Activated CD4-positive, alpha-beta T cell treated with anti-CD3 and anti-CD28 coated beads, Interleukin-2, amount 10 ng/mL, durations not matched to agents 24 days and 14 days (primary cell): ENCODE measurements at regions not wholly inside any gene's neighbourhood (a gene's known extent, or its start where the extent isn't known, plus 50 kb on each side); places are given as distances from the start of the nearest gene placed in this dataset.
A peak's percentile ranks its signal among the peaks of the same experiment; 100 is the strongest.
"Not testable (repeated sequence)": the region's sequence is repeated elsewhere in the genome, so short reads cannot be mapped to it uniquely, and the experiment has no call there.

ENCODE experiments used
- DNase-seq: peaks from one replicate; pipeline ENCODE4 v3.0.0; 2022
- H3K27ac Mint-ChIP-seq: one replicate; pipeline ENCODE4 v1.8.0; 2022; ENCODE audit warnings: mild to moderate bottlenecking, mixed read lengths
- H3K27me3 Mint-ChIP-seq: one replicate; pipeline ENCODE4 v1.8.0; 2022; ENCODE audit warnings: mixed read lengths
- H3K36me3 Mint-ChIP-seq: one replicate; pipeline ENCODE4 v1.8.0; 2022; ENCODE audit warnings: low read depth, mild to moderate bottlenecking, mixed read lengths
- H3K4me1 Mint-ChIP-seq: one replicate; pipeline ENCODE4 v1.8.0; 2021; ENCODE audit warnings: mixed read lengths
- H3K4me3 Mint-ChIP-seq: one replicate; pipeline ENCODE4 v1.8.0; 2022; ENCODE audit warnings: mild to moderate bottlenecking, moderate library complexity, mixed read lengths
- H3K9me3 Mint-ChIP-seq: one replicate; pipeline ENCODE4 v1.8.0; 2021; ENCODE audit warnings: mixed read lengths
- intact Hi-C: fragments of 100-400 bp; cut with micrococcal nuclease; formaldehyde crosslinking; loops from one replicate; pipeline ENCODE4 v1.15.1; 2023

DNA sequence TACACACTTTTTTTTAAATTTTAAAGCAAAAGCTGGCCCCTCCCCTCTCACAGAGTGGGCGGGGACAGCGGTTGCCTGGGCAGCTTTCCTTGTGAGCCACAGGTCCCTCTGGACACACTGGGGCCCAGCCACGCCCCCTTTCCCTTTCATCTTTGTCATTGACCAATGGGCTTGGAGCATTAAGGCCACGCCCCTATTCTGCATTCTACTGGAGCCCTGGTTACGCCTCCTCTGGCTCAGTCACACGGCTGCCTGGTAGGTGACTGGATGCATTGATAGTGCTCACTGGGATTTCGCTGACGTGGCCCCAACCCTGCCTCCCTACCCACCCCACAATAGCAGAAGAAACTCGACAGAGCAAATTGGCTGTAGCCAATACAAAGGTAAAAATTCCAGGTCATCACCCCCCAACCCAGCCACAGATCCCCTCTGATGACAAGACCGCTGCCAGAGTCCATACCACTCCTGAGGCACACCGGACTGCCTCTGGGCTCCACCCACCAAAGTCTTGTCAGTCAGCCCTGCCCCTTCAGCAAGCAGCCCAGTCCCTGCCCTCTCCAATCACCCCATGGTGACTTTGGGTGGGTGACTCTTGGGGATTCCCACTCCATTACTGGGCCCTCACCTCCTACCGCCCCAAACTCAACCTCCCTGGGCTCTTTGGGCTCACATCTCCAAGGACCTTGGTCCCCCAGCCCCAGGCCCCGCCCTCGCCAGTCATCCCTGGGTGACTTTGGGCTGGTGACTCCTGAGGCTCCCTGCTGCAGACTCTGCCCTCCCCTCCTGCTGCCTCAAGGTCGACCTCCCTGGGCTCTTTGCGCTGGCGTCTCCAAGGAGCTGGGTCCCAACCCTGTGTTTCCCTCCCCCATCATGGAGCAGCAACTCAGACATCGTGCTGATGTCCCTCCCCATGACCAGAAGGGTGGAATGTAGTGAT lies 112.2 kb upstream of the FAN1 start:
- DNase-seq, result no peak
- H3K36me3 Mint-ChIP-seq, result no peaks in the 10 kb centered on the region
- no peaks in the 10 kb centered on the region for H3K4me1 Mint-ChIP-seq
- intact Hi-C loops, result no loop called here
- no peak overlapping the region for H3K27ac Mint-ChIP-seq
- H3K27me3 Mint-ChIP-seq, result peaks cover 19% of the 10 kb centered on the region
- no peak overlapping the region for H3K4me3 Mint-ChIP-seq
- H3K9me3 Mint-ChIP-seq, result no peaks in the 10 kb centered on the region

DNA sequence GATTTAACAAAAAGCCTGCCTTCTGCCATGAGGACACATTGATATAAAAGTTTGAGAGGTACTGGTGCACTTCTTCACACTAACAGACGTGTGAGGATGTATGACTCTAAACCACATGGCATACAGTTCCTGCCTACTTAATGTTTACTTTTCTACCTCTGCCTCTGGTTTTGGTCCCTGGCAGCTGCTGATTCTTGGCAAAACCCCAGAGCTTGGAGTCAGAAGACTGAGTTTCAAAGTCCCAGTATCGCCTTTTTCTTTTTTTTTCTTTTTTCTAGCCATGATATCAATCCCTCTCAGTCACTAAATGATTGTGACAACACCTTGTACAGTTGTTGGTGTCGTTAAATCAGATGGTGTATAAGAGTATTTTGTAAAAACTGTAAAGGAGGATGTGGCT lies 110.9 kb upstream of the FAN1 start:
- H3K9me3 Mint-ChIP-seq, H3K4me3 Mint-ChIP-seq, H3K4me1 Mint-ChIP-seq, intact Hi-C loops, H3K36me3 Mint-ChIP-seq, H3K27ac Mint-ChIP-seq, DNase-seq: not testable (repeated sequence)
- peaks cover 13% of the 10 kb centered on the region for H3K27me3 Mint-ChIP-seq

DNA sequence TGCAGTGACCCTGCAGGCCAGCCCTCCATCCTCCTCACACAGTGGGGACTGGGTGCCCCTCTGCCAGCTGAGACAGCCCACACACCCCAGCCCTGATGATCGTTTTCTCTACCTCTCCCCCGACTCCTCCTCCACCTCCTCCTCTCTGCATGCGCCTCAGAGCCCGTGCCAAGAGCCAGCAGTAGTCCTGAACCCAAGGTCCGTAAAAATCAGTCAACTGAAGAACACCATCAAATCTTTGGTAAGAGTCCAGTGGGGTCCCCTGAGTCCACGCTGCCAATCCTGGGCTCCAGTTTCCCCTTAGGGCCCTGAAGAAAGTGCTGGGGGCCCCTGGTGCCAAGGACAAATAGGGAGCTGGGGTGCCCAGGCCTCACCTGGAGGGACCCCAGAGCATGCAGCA lies 109.3 kb upstream of the FAN1 start:
- Mint-ChIP-seq H3K4me3 (no peak overlapping the region), H3K9me3 (no peaks in the 10 kb centered on the region), H3K27me3 (peaks cover 6% of the 10 kb centered on the region), H3K36me3 (no peaks in the 10 kb centered on the region), H3K27ac (no peak overlapping the region), H3K4me1 (no peaks in the 10 kb centered on the region)
- intact Hi-C loops, result no loop called here
- no peak for DNase-seq

DNA sequence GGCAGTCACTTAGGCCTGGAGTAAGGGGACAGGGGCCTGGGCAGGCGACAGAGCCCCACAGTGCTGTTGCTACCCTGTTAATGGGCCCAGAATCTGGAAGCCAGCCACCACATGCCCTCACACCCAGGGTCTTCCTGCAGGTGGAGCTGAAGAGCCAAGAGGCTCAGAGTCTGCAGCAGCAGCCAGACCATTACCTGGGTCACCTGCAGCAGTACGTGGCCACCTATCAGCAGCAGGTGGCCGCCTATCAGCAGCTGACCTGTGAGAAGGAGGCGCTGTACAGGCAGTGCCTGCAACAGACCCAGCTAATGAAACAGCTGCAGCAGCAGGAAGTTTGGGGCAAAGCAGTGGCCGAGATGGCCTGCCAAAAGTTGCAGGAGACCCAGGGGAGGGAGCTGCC lies 104.2 kb upstream of the FAN1 start:
- H3K4me3 Mint-ChIP-seq, H3K4me1 Mint-ChIP-seq, H3K36me3 Mint-ChIP-seq, H3K27ac Mint-ChIP-seq, intact Hi-C loops, H3K9me3 Mint-ChIP-seq, H3K27me3 Mint-ChIP-seq: not testable (repeated sequence)
- DNase-seq, result peak; percentile 70

- intact Hi-C loops, H3K9me3 Mint-ChIP-seq: not testable (repeated sequence)
- peak; percentile 72 for DNase-seq
Observed at GRCh38 chr15:30801140-30801895, 102.4 kb upstream of the FAN1 start.

DNA sequence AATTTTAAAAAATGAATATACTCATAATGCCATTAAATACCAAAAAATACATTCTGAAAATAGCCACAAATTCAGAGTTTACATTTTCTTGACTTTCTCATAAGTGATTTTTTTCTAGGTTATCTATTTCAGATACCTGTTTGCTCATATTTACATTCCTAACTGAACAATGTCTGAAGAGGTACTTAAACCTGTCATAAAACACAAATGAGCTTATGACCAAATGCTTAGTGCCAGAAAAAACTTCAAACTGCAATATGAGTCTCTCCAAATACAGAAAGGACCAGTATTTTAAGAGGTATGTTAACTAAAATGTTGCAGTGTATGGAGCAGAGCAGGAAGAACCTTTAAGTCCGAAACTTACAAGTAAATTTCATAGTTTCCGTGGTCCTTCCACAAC lies 101.7 kb upstream of the FAN1 start:
- H3K27me3 Mint-ChIP-seq, H3K36me3 Mint-ChIP-seq, H3K9me3 Mint-ChIP-seq, H3K27ac Mint-ChIP-seq, DNase-seq, H3K4me1 Mint-ChIP-seq, intact Hi-C loops, H3K4me3 Mint-ChIP-seq: not testable (repeated sequence)

More at GRCh38 chr15:30801140-30801895, 102.4 kb upstream of the FAN1 start:
- H3K4me1 Mint-ChIP-seq, H3K36me3 Mint-ChIP-seq, H3K4me3 Mint-ChIP-seq, H3K27me3 Mint-ChIP-seq, H3K27ac Mint-ChIP-seq: not testable (repeated sequence)

GRCh38 chr15:30803703-30804102 lies 100.0 kb upstream of the FAN1 start:
- H3K27ac Mint-ChIP-seq, H3K4me3 Mint-ChIP-seq, H3K27me3 Mint-ChIP-seq, H3K4me1 Mint-ChIP-seq, H3K9me3 Mint-ChIP-seq, H3K36me3 Mint-ChIP-seq, intact Hi-C loops, DNase-seq: not testable (repeated sequence)

- Mint-ChIP-seq H3K36me3 (no peaks in the 10 kb centered on the region), H3K27me3 (peaks cover 2% of the 10 kb centered on the region), H3K4me1 (peaks cover 2% of the 10 kb centered on the region), H3K4me3 (peak overlapping the region; percentile 19), H3K9me3 (no peaks in the 10 kb centered on the region), H3K27ac (no peak overlapping the region)
- intact Hi-C loops, result no loop called here
- no peak for DNase-seq
Observed at GRCh38 chr15:30816430-30816829, 87.3 kb upstream of the FAN1 start.

- DNase-seq, result peak; percentile 91
- Mint-ChIP-seq H3K27ac (peak overlapping the region; percentile 99), H3K4me3 (peak overlapping the region; percentile 98), H3K36me3 (peaks cover 12% of the 10 kb centered on the region)
- H3K4me1 Mint-ChIP-seq, H3K9me3 Mint-ChIP-seq, intact Hi-C loops, H3K27me3 Mint-ChIP-seq: not testable (repeated sequence)
Observed at GRCh38 chr15:30823068-30823813, 80.5 kb upstream of the FAN1 start.

GRCh38 chr15:30824518-30825195 lies 79.1 kb upstream of the FAN1 start:
- Mint-ChIP-seq H3K27ac (peak overlapping the region; percentile 34), H3K27me3 (peaks cover 2% of the 10 kb centered on the region), H3K4me3 (peak overlapping the region; percentile 98), H3K4me1 (peaks cover 12% of the 10 kb centered on the region), H3K9me3 (no peaks in the 10 kb centered on the region), H3K36me3 (peaks cover 17% of the 10 kb centered on the region)
- no peak for DNase-seq
- intact Hi-C loops, result no loop called here

DNA sequence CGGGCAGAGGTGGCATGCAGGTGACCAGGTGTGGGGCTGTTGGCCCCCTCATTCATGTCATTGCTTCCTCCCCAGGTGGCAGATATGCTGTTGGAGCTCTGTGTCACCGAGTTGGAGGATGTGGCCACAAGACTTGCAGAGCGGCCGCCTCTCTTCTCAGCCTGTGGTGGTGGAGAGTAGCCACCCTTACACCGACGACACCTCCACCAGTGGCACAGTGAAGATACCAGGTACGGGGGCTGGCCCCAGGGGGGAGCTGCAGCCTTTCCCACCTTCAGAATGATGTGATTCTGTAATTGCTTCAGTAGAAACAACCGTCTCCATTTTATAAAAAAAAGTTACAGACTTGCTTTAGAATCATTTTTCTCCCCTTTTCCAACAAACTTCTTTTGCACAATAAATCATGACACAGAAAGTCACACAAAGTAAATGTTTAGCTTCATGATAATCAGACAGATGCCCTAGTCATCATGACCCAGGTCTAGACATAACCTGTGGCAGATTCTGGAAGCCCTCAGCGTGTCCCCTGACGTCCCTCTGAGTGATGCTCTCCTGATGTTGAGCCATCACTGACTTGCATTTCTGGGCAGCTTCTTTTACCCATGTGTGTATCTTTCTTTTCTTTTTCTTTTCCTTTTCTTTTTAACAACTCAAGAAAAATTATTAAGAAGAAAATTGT lies 76.0 kb upstream of the FAN1 start:
- no peaks in the 10 kb centered on the region for H3K9me3 Mint-ChIP-seq
- peaks cover 32% of the 10 kb centered on the region for H3K36me3 Mint-ChIP-seq
- no peak overlapping the region for H3K27ac Mint-ChIP-seq
- no peak overlapping the region for H3K4me3 Mint-ChIP-seq
- peaks cover 25% of the 10 kb centered on the region for H3K4me1 Mint-ChIP-seq
- intact Hi-C loops, result no loop called here
- H3K27me3 Mint-ChIP-seq, result no peaks in the 10 kb centered on the region
- DNase-seq, result no peak

DNA sequence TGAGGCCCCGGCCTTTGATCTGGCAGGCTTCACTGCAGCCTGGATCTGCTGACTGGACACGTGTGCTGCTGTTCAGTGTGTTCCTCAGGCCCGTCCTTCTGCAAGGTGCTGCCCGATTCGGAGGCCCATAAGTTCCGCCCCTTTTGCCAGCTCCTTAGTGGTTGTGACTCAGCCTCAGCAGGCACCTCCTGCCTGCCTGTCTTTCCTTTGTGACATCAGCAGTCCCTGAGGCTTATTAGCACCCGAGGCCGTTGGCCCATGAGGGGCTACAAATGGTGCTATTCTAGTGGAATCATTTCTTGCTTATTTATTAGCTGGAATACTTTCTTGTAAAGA lies 75.4 kb upstream of the FAN1 start:
- H3K27me3 Mint-ChIP-seq, H3K9me3 Mint-ChIP-seq, H3K4me3 Mint-ChIP-seq, intact Hi-C loops, DNase-seq, H3K27ac Mint-ChIP-seq: not testable (repeated sequence)
- Mint-ChIP-seq H3K4me1 (peaks cover 29% of the 10 kb centered on the region), H3K36me3 (peaks cover 35% of the 10 kb centered on the region)

DNA sequence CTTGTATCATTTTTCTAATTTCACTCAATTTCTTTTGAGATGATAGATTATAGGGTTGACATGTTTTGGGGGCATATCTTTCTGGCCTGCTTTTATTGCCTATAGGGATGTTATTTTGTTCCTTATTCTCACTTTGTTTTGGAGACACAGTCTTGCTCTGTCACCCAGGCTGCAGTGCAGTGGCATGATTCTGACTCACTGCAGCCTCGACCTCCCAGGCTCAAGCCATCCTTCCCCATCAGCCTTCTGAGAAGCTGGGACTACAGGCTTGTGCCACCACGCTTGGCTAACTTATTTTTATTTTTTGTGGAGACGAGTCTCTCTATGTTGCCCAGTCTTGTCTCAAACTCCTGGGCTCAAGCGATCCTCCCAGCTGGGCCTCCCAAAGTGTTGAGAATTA lies 72.8 kb upstream of the FAN1 start:
- Mint-ChIP-seq H3K27me3 (no peaks in the 10 kb centered on the region), H3K4me3 (no peak overlapping the region), H3K36me3 (peaks cover 45% of the 10 kb centered on the region), H3K27ac (peak overlapping the region; percentile 62), H3K4me1 (peaks cover 34% of the 10 kb centered on the region), H3K9me3 (no peaks in the 10 kb centered on the region)
- no peak for DNase-seq
- intact Hi-C loops, result no loop called here
